ENCODE measurements at regions not wholly inside any gene's neighbourhood (a gene's known extent, or its start where the extent isn't known, plus 50 kb on each side); places are given as distances from the start of the nearest gene placed in this dataset.
A peak's percentile ranks its signal among the peaks of the same experiment; 100 is the strongest.

DNA sequence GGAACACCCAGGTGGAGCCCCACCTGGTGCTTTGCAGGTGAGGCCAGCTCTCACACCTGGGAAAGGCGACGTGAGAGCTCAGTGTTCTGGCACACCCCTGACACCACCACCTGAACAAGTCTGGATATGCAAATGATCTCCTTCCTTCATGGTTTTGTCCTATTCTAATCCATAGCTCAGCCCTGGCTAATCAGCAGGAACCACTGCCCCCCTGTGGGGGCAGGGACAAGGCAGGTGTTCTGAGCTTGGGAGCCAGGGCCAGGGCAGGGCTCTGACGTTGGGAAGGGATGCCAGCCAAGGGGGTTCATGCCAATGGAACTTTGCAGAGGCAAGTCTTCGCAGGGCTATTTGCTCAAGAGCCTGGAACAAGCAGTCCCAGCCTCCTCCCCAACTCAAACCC is 144.2 kb downstream of the TRIM29 start:
- no peaks in the 10 kb centered on the region for H3K9me2 ChIP-seq (ENCODE audit: insufficient read depth)
- ChIA-PET POLR2A (ENCODE audit: unreplicated experiment) (interaction anchor here (0.7 kb wide), 1 partner anchor 34 kb away, joined by 4 read pairs; no protein-coding TSS in a partner anchor), CTCF (no interaction called here)
- H2AFZ ChIP-seq, result no peak overlapping the region
- no peaks in the 10 kb centered on the region for H3K36me3 ChIP-seq (ENCODE audit: low read depth)
- no peaks in the 10 kb centered on the region for H3K4me1 ChIP-seq (replicated peaks; ENCODE audit: insufficient read depth)
- no peaks in the 10 kb centered on the region for H4K20me1 ChIP-seq (ENCODE audit: insufficient read depth)
- peak in 1 of 2 experiments; percentile 1 for DNase-seq
- BruUV-seq (replicated peaks), result no TSS peak
- no peak overlapping the region for H3K4me2 ChIP-seq
- no peaks in the 10 kb centered on the region for H3K9me3 ChIP-seq (ENCODE audit: insufficient read depth, low read depth)
- TF ChIP-seq EZH2 (IDR thresholded peaks at IDR 0.05; ENCODE audit: low read depth), result no peak
- TF ChIP-seq, protein P1, sequence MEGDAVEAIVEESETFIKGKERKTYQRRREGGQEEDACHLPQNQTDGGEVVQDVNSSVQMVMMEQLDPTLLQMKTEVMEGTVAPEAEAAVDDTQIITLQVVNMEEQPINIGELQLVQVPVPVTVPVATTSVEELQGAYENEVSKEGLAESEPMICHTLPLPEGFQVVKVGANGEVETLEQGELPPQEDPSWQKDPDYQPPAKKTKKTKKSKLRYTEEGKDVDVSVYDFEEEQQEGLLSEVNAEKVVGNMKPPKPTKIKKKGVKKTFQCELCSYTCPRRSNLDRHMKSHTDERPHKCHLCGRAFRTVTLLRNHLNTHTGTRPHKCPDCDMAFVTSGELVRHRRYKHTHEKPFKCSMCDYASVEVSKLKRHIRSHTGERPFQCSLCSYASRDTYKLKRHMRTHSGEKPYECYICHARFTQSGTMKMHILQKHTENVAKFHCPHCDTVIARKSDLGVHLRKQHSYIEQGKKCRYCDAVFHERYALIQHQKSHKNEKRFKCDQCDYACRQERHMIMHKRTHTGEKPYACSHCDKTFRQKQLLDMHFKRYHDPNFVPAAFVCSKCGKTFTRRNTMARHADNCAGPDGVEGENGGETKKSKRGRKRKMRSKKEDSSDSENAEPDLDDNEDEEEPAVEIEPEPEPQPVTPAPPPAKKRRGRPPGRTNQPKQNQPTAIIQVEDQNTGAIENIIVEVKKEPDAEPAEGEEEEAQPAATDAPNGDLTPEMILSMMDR (conservative IDR thresholded peaks at IDR 0.05), result no peak
- H3K27ac ChIP-seq, result no peak overlapping the region
- peaks cover 88% of the 10 kb centered on the region for H3K27me3 ChIP-seq (ENCODE audit: insufficient read depth, low read depth)
- intact Hi-C loops (cut with micrococcal nuclease; ENCODE audit: unreplicated experiment), result no loop called here
- no peaks in the 10 kb centered on the region for H3K79me2 ChIP-seq (ENCODE audit: low read depth)
- H3K4me3 ChIP-seq, result no peak overlapping the region
- H3F3A ChIP-seq (ENCODE audit: insufficient read depth, low read depth), result no peaks in the 10 kb centered on the region

DNA sequence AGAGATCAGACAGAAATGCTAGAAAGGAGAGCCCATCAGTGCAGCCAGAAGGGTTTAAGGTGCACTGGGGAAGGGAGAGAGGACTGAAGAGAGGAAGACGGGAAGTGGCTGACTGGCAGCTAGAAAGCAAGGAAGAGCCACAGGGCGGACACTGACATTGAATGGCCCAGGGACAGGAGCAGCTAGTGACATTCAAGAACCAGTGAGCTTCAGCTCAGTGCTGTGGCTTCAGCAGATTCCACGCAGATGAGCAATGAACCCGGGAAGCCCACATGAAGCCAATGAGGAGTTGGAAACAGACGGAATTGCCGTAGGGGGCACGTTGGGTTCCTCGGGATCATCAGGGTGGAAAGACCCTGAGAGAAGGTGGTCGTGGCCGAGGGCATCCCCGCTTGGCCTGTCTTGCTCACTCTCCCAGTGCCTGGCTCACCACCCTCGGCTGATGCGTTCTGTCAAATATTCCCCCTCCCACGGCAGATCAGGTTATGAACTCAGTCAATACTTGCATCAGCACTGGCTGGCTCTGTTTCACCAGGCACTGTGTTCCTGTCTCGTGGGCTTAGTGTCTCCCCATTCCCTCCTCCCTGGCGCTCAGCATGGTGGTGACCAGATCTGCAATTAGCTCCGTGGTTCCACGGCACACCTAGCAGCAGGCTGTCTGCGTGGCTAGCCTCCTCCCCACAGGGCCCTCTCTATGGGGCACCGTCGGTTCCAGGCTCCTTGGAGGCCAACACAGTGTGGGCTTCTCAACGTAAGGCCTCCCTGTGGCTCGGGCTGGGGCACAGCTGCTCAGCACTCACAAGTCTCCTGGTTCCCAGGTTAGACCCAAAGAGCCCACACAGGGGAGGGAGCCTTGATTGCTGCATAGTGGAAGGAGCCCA is 145.5 kb downstream of the TRIM29 start:
- Histone ChIP-seq H3K4me1 (replicated peaks; ENCODE audit: insufficient read depth) (no peaks in the 10 kb centered on the region), H2AFZ (no peak overlapping the region), H3K4me3 (no peak overlapping the region), H3K27ac (no peak overlapping the region), H4K20me1 (ENCODE audit: insufficient read depth) (no peaks in the 10 kb centered on the region), H3F3A (ENCODE audit: insufficient read depth, low read depth) (no peaks in the 10 kb centered on the region), H3K79me2 (ENCODE audit: low read depth) (no peaks in the 10 kb centered on the region), H3K9me2 (ENCODE audit: insufficient read depth) (no peaks in the 10 kb centered on the region), H3K4me2 (no peak overlapping the region), H3K9me3 (ENCODE audit: insufficient read depth, low read depth) (no peaks in the 10 kb centered on the region), H3K27me3 (ENCODE audit: insufficient read depth, low read depth) (peaks cover 90% of the 10 kb centered on the region), H3K36me3 (ENCODE audit: low read depth) (no peaks in the 10 kb centered on the region)
- BruUV-seq (replicated peaks), result no TSS peak
- POLR2A ChIA-PET (ENCODE audit: unreplicated experiment), result no interaction called here
- DNase-seq, result no peak
- intact Hi-C loops (cut with micrococcal nuclease; ENCODE audit: unreplicated experiment), result no loop called here
- CTCF ChIA-PET, result no interaction called here
- TF ChIP-seq, protein P1 (conservative IDR thresholded peaks at IDR 0.05), result no peak
- TF ChIP-seq EZH2 (IDR thresholded peaks at IDR 0.05; ENCODE audit: low read depth), result no peak

DNA sequence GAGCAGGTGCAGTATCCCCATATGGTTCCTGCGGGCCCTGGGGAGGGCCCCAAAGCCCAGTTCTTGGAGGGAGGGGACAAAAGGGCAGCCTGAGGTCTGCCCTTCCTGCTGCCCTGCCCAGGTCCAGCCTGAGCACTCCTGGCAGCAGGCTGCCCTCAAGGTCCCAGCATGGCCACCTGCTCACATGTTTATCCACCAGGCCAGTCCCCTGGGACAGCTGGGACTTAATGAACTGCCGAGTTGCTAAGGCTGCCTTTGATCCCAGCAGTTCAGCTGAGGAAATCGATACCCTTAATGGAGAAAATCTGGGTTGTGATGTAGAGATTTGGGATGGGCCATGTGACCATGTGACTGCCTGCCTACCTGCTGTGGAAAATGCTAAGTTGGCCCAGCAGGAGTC is 146.2 kb downstream of the TRIM29 start:
- Histone ChIP-seq H3K4me2 (no peak overlapping the region), H3F3A (ENCODE audit: insufficient read depth, low read depth) (no peaks in the 10 kb centered on the region), H3K27ac (no peak overlapping the region), H3K36me3 (ENCODE audit: low read depth) (no peaks in the 10 kb centered on the region), H4K20me1 (ENCODE audit: insufficient read depth) (no peaks in the 10 kb centered on the region), H3K4me1 (replicated peaks; ENCODE audit: insufficient read depth) (no peaks in the 10 kb centered on the region), H3K9me3 (ENCODE audit: insufficient read depth, low read depth) (no peaks in the 10 kb centered on the region), H2AFZ (no peak overlapping the region), H3K4me3 (no peak overlapping the region), H3K79me2 (ENCODE audit: low read depth) (no peaks in the 10 kb centered on the region), H3K9me2 (ENCODE audit: insufficient read depth) (no peaks in the 10 kb centered on the region), H3K27me3 (ENCODE audit: insufficient read depth, low read depth) (peaks cover 90% of the 10 kb centered on the region)
- intact Hi-C loops (cut with micrococcal nuclease; ENCODE audit: unreplicated experiment), result no loop called here
- no TSS peak for BruUV-seq (replicated peaks)
- TF ChIP-seq EZH2 (IDR thresholded peaks at IDR 0.05; ENCODE audit: low read depth), result no peak
- TF ChIP-seq, protein P1 (conservative IDR thresholded peaks at IDR 0.05), result no peak
- ChIA-PET POLR2A (ENCODE audit: unreplicated experiment) (no interaction called here), CTCF (no interaction called here)
- no peak for DNase-seq
